ENCODE measurements at regions not wholly inside any gene's neighbourhood (a gene's known extent, or its start where the extent isn't known, plus 50 kb on each side); places are given as distances from the start of the nearest gene placed in this dataset.

DNA sequence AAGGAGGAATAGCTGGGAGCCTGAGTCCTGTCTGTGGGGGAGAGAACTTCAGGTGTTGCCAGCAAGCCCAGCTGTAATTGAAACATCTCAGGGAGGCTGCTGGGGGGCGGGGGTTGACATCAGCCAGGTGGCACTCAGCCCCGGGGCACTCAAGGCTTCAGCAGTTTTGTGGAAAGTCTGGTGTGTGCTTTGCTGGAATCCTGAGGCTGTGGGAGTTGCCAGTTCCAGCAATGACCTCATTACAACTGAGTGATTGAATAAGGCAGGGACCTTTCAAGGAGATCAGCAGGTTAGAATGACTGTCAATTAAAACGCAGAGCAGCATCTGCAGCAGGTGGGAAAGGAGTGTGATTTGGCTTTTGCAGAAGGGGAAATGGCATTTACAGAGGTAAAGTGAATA lies 75.7 kb downstream of the FAM43A start:
- WGBS (ENCODE audit: missing lambda C conversion rate), result 8% methylated on average over 3 of the region's 3 CpGs
- no peak for DNase-seq (ENCODE audit: low read depth in 1 of 2, low spot score in 1 of 2)
- TF ChIP-seq NR3C1 (IDR thresholded peaks at IDR 0.05) (no peak), ELK1 (IDR thresholded peaks at IDR 0.05; ENCODE audit: low read depth, low read length) (no peak), EHF (CRISPR knock-in tag; IDR thresholded peaks at IDR 0.05) (no peak), CHD4 (IDR thresholded peaks at IDR 0.05; ENCODE audit: borderline replicate concordance) (no peak), POLR2A (IDR thresholded peaks at IDR 0.05; ENCODE audit: low read length) (no peak), HOXA7 (CRISPR knock-in tag; IDR thresholded peaks at IDR 0.05) (no peak), HOXB5 (CRISPR knock-in tag; IDR thresholded peaks at IDR 0.05) (no peak), JUN (IDR thresholded peaks at IDR 0.05) (no peak), ZC3H11A (IDR thresholded peaks at IDR 0.05) (no peak), RAD21 (conservative IDR thresholded peaks at IDR 0.05 in 1 of 2, IDR thresholded peaks at IDR 0.05 in 1 of 2) (no peak), HEYL (CRISPR knock-in tag; IDR thresholded peaks at IDR 0.05) (no peak), MAZ (IDR thresholded peaks at IDR 0.05; ENCODE audit: borderline replicate concordance, low read depth, low read length) (no peak), ZSCAN20 (CRISPR knock-in tag; IDR thresholded peaks at IDR 0.05) (no peak), EP300 (IDR thresholded peaks at IDR 0.05) (no peak), ZFP36 (IDR thresholded peaks at IDR 0.05; ENCODE audit: borderline replicate concordance, partially characterized antibody) (no peak)
- TF ChIP-seq, protein P1, sequence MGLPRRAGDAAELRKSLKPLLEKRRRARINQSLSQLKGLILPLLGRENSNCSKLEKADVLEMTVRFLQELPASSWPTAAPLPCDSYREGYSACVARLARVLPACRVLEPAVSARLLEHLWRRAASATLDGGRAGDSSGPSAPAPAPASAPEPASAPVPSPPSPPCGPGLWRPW (IDR thresholded peaks at IDR 0.05), result no peak
- Histone ChIP-seq H3K27ac (no peak overlapping the region), H3K9me3 (no peaks in the 10 kb centered on the region), H3K4me2 (no peak overlapping the region), H3K4me3 (no peak overlapping the region), H3K4me1 (no peaks in the 10 kb centered on the region)
- ATAC-seq, result no peak
- no peak for FAIRE-seq
- ChIA-PET CTCF (no interaction called here), POLR2A (no interaction called here)

GRCh38 chr3:194766845-194767244 lies 81.2 kb downstream of the FAM43A start:
- no peak for TF ChIP-seq HOXA7 (CRISPR knock-in tag; IDR thresholded peaks at IDR 0.05)
- no peak for TF ChIP-seq USF2 (IDR thresholded peaks at IDR 0.05)
- no peak for TF ChIP-seq TFCP2L1 (CRISPR knock-in tag; IDR thresholded peaks at IDR 0.05)
- no peak for TF ChIP-seq EP300 (IDR thresholded peaks at IDR 0.05)
- no peak for TF ChIP-seq RARB (CRISPR knock-in tag; IDR thresholded peaks at IDR 0.05)
- no peak for TF ChIP-seq SMC3 (IDR thresholded peaks at IDR 0.05)
- TF ChIP-seq POLR2A (IDR thresholded peaks at IDR 0.05; ENCODE audit: low read length), result no peak
- TF ChIP-seq KDM5A (IDR thresholded peaks at IDR 0.05), result no peak
- no peak for TF ChIP-seq ESRRA (IDR thresholded peaks at IDR 0.05; ENCODE audit: borderline replicate concordance, low read length)
- TF ChIP-seq, protein P2, sequence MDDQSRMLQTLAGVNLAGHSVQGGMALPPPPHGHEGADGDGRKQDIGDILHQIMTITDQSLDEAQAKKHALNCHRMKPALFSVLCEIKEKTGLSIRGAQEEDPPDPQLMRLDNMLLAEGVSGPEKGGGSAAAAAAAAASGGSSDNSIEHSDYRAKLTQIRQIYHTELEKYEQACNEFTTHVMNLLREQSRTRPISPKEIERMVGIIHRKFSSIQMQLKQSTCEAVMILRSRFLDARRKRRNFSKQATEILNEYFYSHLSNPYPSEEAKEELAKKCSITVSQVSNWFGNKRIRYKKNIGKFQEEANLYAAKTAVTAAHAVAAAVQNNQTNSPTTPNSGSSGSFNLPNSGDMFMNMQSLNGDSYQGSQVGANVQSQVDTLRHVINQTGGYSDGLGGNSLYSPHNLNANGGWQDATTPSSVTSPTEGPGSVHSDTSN (IDR thresholded peaks at IDR 0.05), result no peak
- no peak for TF ChIP-seq EHF (CRISPR knock-in tag; IDR thresholded peaks at IDR 0.05)
- no peak overlapping the region for H3K4me2 ChIP-seq
- FAIRE-seq (no peak), DNase-seq (ENCODE audit: low read depth in 1 of 2, low spot score in 1 of 2) (no peak), ATAC-seq (no peak)
- no peaks in the 10 kb centered on the region for H3K9me3 ChIP-seq
- CTCF ChIA-PET, result interaction anchor here (0.6 to 1.1 kb wide), 2 partner anchors 20 to 140 kb away, joined by 3 read pairs; no protein-coding TSS in a partner anchor
- no peak overlapping the region for H3K27ac ChIP-seq
- WGBS (ENCODE audit: missing lambda C conversion rate), result 46% methylated on average over 7 of the region's 7 CpGs
- no peak overlapping the region for H3K4me3 ChIP-seq
- POLR2A ChIA-PET, result no interaction called here
- H3K4me1 ChIP-seq, result no peaks in the 10 kb centered on the region

Data from A549 (cell line).